Testis (tissue), 2 donors: ENCODE measurements at regions not wholly inside any gene's neighbourhood (a gene's known extent, or its start where the extent isn't known, plus 50 kb on each side); places are given as distances from the start of the nearest gene placed in this dataset.

ENCODE experiments used
- CTCF ChIP-seq, 3 experiments: fragments of 450-650 bp in 2 of 3; fragments of 200-600 bp in 1 of 3; sonication (generic) in 1 of 3; IDR thresholded peaks; one replicate each; pipeline ENCODE4 v1.5.1; 2016 to 2019; ENCODE audit warnings: antibody characterized with exemption in 3 of 3, mild to moderate bottlenecking in 2 of 3, moderate library complexity in 1 of 3
- POLR2A ChIP-seq: fragments of 450-650 bp; IDR thresholded peaks from one replicate; pipeline ENCODE4 v1.6.1; 2017; ENCODE audit warnings: antibody characterized with exemption, mild to moderate bottlenecking, moderate library complexity

GRCh38 chr13:33665626-33666175 lies 152.2 kb upstream of the RFC3 start:
- no peak for TF ChIP-seq CTCF (IDR thresholded peaks at IDR 0.05)
- no peak for TF ChIP-seq POLR2A
